GM19452 (cell line): ENCODE measurements at regions not wholly inside any gene's neighbourhood (a gene's known extent, or its start where the extent isn't known, plus 50 kb on each side); places are given as distances from the start of the nearest gene placed in this dataset.
"Not testable (repeated sequence)": the region's sequence is repeated elsewhere in the genome, so short reads cannot be mapped to it uniquely, and the experiment has no call there.

Source experiments
- ATAC-seq: cut with Tn5 transposase; IDR thresholded peaks from one replicate; pipeline ENCODE4 v1.9.1; 2021; ENCODE audit not compliant: unreplicated experiment

DNA sequence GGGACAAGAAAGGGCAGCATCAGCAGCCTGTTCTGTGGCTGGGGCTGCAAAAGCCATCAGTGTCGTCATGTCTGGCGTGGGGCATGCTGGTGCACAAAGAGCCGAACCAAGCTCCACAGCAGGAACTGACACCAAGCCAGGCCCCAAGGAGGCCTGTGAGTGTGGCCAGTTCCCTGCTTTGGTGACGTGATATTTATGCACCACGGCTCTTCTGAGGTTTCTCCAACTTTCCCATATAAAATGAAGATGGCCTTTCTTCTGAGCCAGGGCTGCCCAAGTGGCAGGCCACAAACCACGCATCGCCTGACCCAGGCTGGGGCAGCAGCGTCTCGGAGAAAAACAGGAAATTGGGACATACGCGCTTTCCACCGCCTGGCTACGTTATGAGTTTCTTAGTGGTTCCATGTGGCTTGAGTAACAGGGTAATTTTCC is 109.9 kb downstream of the RIN2 start:
- ATAC-seq: no peak

- ATAC-seq: no peak
Measured at GRCh38 chr20:19868441-19868840, 110.4 kb downstream of the RIN2 start.

DNA sequence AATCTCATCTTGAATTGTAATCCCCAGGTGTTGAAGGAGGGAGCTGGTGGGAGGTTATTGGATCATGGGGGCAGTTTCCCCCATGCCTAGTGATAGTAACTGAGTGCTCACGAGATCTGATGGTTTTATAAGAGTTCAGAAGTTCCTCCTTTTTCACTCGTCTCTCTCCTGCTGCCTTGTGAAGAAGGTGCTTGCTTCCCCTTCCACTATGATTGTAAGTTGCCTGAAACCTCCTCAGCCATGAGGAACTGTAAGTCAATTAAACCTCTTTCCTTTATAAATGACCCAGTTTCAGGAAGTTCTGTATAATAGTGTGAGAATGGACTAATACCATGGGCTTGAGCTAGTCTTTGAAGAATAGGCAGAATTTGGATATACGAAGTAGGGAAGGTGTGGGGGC is 113.9 kb downstream of the RIN2 start:
- ATAC-seq: no peak

DNA sequence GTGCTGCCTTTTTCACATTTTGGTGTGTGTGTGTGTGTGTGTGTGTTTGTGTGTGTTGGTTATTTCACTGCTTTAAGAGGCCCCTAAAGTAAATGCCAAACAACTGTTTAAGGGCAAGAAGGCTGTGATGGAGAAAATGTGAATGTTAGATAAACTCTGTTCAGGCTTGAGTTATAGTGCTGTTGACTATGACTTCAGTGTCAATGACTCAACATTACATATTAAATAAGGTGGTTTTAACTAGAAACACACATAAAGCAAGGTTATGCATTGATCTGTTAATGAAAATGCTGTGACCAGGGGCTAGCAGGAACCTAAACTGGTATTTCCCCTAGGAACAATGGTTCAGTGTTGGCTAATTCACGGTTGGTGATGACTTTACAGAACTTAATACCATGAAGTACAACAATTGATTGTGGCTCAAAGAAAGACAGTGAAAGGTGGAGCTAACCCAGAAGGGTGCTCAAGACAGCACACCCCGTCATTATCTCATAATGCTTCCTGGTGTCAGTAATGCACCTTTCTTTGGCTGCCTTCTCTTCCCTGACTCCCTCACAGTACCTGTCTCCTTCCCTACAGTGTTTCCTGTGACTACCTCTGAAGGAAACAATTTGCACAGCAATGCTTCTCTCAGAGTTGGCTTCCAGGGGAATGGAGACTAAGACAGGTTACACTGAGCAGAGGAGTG is 116.1 kb downstream of the RIN2 start:
- ATAC-seq: no peak

GRCh38 chr20:19875376-19876221 is 117.5 kb downstream of the RIN2 start:
- no peak for ATAC-seq

GRCh38 chr20:19876828-19877460 is 118.9 kb downstream of the RIN2 start:
- no peak for ATAC-seq

- ATAC-seq: not testable (repeated sequence)
Measured at GRCh38 chr20:19879874-19880255, 121.8 kb downstream of the RIN2 start.

GRCh38 chr20:19880256-19881079 is 122.4 kb downstream of the RIN2 start:
- no peak for ATAC-seq

- ATAC-seq: no peak
Measured at GRCh38 chr20:19881080-19881840, 123.2 kb downstream of the RIN2 start.

GRCh38 chr20:19881990-19882389 is 123.9 kb downstream of the RIN2 start:
- ATAC-seq: no peak

DNA sequence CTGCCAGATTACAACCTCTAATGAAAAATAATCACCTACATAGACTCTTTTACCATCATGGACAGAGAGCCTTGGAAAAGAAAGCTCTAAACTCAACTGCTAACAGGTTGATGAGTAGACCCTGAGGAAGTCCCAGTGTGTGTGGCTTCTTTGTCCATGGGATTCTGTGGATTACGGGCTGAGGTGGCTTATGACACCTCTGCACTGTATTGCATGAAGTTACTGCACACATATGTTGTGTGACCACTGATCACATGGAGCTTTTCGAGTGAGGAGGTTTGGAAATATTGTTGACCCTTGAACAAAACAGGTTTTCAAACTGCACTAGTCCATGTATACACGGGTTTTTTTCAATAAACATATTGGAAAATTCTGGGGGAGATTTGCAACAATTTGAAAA is 124.4 kb downstream of the RIN2 start:
- ATAC-seq: no peak

GRCh38 chr20:19883501-19883900 is 125.4 kb downstream of the RIN2 start:
- no peak for ATAC-seq

GRCh38 chr20:19885594-19885938 is 127.5 kb downstream of the RIN2 start:
- ATAC-seq: no peak

DNA sequence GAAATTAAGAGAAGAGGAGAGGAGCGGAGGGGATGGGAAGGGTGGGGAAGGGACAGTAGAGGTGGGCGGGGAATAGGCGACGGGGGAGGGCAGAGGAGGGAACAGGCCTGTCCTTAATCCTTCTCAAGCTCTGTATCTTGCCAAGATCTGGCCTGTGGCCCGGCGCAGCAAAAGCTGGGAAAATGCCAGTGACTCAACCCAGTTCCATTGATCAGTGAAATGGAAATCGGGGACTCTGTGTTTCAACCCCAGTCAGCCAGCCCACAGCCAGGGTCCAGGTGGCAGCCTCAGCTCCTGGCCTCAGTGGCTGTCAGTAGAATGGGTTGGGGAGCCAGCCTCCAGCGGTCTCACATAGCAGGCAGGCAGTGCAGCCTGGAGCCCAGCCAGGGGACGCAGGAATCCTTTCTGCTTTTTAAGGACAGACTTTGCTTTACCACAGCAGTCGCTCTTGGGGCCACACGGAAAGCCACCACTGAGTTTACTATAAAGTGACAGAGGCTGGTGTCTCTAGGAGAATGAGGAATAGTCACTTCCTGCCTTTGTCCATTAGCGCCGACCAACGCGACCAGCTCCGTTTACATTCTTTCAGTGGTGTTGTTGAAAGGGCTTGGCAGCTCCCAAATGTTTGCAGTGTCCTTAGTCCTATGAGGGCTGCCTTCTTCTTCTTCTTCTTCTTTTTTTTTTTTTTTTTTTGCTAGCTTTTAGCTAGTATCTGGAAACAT is 128.0 kb downstream of the RIN2 start:
- ATAC-seq: no peak

GRCh38 chr20:19886661-19887288 is 128.7 kb downstream of the RIN2 start:
- no peak for ATAC-seq

DNA sequence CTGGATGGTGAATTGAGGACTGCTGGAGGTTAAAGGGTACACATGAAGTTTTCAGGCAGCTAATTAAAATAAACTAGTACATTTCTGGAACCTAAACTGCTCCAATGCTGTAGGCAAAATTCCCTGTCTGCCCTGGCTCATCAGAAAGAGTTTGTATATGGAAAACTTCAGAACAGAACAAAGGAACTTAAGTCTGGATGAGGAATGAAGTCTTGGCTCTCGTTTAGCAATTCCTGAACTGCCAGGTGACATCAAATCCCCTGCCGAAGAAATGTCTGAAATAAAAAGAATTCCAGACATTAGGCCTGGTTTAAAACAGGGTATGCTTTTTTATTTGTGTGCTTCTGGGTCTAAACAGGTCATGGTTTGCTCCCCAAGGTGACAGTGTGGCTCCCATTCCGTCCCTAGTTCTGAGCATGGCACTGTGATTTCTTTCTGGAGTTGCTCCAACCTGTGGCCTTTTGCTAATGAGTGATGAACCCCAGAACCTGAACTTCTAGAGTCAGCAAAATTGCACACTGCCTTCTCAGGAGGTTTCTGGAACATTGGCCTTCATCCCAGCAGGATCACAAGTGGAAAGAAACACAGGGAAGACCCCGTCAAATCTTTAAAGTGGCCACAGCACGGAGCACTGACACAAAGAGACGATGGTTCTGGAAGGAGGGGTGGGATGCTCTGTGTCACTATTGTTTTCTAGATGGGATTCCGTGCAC is 129.4 kb upstream of the NAA20 start:
- ATAC-seq: no peak

- no peak for ATAC-seq
Measured at GRCh38 chr20:19888269-19888671, 128.9 kb upstream of the NAA20 start.

DNA sequence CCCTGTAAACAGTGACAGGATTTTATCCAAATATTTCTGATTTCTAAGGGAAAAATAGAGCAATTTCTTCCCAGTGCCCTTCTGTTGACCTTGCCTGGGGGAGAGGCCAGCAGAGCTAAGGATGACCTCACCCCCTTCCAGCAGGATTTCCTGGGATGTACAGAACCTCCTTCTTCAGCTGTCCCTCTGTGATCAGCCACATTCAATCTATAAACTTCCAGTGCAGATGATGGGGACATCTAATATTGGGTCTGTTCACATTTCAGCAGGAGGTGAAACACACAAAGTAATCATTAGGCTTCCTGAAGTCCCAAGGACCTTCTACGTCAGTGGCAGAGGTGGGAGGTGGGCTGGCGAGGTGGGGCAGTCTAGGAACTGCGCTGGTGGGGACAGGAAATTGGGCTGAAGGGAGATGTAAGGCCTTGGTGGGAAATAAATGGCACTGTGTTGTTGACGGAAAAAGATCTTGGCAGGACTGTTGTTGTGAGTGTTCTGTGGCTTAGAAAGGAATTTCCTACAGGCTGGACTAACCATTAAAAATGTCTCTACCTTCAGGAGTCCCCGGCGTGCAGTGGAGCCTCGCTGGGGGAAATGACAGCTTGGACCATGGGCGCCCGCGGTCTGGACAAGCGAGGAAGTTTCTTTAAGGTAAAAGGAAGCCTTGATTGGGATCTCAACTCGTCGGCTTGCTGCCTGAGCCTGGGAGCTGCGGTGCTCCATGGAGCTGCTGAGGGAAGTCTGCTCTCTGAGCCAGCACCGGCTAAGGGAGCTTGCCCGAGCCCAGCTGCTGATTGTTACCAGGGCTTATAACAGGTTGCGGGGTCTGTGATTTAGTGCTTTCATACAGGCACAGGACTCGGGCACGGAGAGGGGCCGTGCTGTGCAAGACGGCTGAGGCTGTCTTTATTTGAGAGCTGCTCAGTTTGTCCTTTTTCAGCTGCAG is 127.9 kb upstream of the NAA20 start:
- ATAC-seq: no peak
